Fibroblast of lung (primary cell): ENCODE measurements at regions not wholly inside any gene's neighbourhood (a gene's known extent, or its start where the extent isn't known, plus 50 kb on each side); places are given as distances from the start of the nearest gene placed in this dataset.

Source experiments
- DNase-seq, 2 donors: peaks; one replicate each; pipeline versions ENCODE4 v3.0.0 to v3.0.0-alpha.2; 2010; ENCODE audit warnings: low read depth in 2 of 2
- H2AFZ ChIP-seq: 2 replicates; pipeline ENCODE4 v1.5.1; 2012; ENCODE audit warnings: low read length, control low read depth, inconsistent platforms
- H3K27ac ChIP-seq: 2 replicates; pipeline ENCODE4 v1.5.1; 2011; ENCODE audit warnings: low read length, control low read depth; ENCODE audit not compliant: insufficient read depth
- H3K27me3 ChIP-seq: 2 replicates; pipeline ENCODE4 v1.5.1; 2011; ENCODE audit warnings: mild to moderate bottlenecking, low read length; ENCODE audit not compliant: control insufficient read depth, insufficient read depth
- H3K36me3 ChIP-seq: 2 replicates; pipeline ENCODE4 v1.5.1; 2011; ENCODE audit warnings: low read length; ENCODE audit not compliant: control insufficient read depth, insufficient read depth
- H3K4me1 ChIP-seq: 2 replicates; pipeline ENCODE4 v1.5.1; 2011; ENCODE audit warnings: low read length; ENCODE audit not compliant: control insufficient read depth, insufficient read depth; ENCODE audit errors: extremely low read depth
- H3K4me2 ChIP-seq: 2 replicates; pipeline ENCODE4 v1.5.1; 2011; ENCODE audit warnings: low read length, control low read depth; ENCODE audit not compliant: insufficient read depth; ENCODE audit errors: extremely low read depth
- H3K4me3 ChIP-seq, 4 experiments: fragments of 200-600 bp in 1 of 4; sonication (generic) in 1 of 4; replicated peaks in 1 of 4; 2 replicates each; pipeline ENCODE4 v1.5.1; 2011 to 2016; ENCODE audit warnings: low read length in 4 of 4, low read depth in 3 of 4, mild to moderate bottlenecking in 3 of 4, control low read depth in 2 of 4, inconsistent platforms in 1 of 4, mixed read lengths in 1 of 4; ENCODE audit not compliant: insufficient read depth in 1 of 4; ENCODE audit errors: control extremely low read depth in 1 of 4
- H3K79me2 ChIP-seq: 2 replicates; pipeline ENCODE4 v1.5.1; 2012; ENCODE audit warnings: mild to moderate bottlenecking, low read length, inconsistent platforms; ENCODE audit not compliant: control insufficient read depth, insufficient read depth
- H3K9ac ChIP-seq: 2 replicates; pipeline ENCODE4 v1.5.1; 2011; ENCODE audit warnings: mild to moderate bottlenecking, low read length, control low read depth; ENCODE audit not compliant: insufficient read depth
- H3K9me3 ChIP-seq: 2 replicates; pipeline ENCODE4 v1.5.1; 2012; ENCODE audit warnings: low read depth, low read length; ENCODE audit not compliant: control insufficient read depth, insufficient read depth
- H4K20me1 ChIP-seq: 2 replicates; pipeline ENCODE4 v1.5.1; 2011; ENCODE audit warnings: low read length; ENCODE audit not compliant: control insufficient read depth, insufficient read depth; ENCODE audit errors: extremely low read depth
- EZH2 ChIP-seq: IDR thresholded peaks from 2 replicates; pipeline ENCODE4 v1.5.1; 2012; ENCODE audit warnings: low read length, control low read depth, mild to moderate bottlenecking; ENCODE audit errors: missing control alignments
- TF ChIP-seq, protein P1 (sequence below), 2 donors: IDR thresholded peaks in 1 of 2; conservative IDR thresholded peaks in 1 of 2; 1 replicate in 1 of 2; 2 replicates in 1 of 2; pipeline ENCODE4 v1.5.1; 2011 to 2012; ENCODE audit warnings: low read length in 2 of 2, control low read depth in 1 of 2, inconsistent platforms in 1 of 2, low read depth in 1 of 2, mild to moderate bottlenecking in 1 of 2

DNA sequence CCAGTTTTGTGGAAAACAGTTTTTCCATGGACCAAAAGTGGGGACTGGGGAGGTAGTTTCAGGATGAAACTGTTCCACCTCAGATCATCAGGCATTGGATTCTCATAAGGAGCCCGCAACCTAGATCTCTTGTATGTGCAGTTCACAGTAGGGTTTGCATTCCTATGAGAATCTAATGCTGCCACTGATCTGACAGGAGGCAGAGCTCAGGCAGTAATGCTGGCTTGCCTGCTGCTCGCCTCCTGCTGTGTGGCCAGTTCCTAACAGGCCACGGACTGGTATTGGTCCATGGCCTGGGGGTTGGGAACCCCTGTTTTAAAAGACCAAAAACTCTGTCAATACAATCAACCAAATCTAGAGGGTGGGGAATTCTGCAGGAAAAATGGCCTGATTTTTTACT is 100.0 kb upstream of the EOLA2 start:
- Histone ChIP-seq H4K20me1 (no peaks in the 10 kb centered on the region), H3K36me3 (no peaks in the 10 kb centered on the region), H3K4me3 (no peak overlapping the region), H2AFZ (no peak overlapping the region), H3K4me2 (no peak overlapping the region), H3K27me3 (no peaks in the 10 kb centered on the region), H3K79me2 (no peaks in the 10 kb centered on the region), H3K4me1 (peaks cover 6% of the 10 kb centered on the region), H3K9ac (no peak overlapping the region), H3K9me3 (no peaks in the 10 kb centered on the region), H3K27ac (peak overlapping the region; percentile 8)
- no peak for DNase-seq
- no peak for TF ChIP-seq EZH2
- TF ChIP-seq, protein P1, sequence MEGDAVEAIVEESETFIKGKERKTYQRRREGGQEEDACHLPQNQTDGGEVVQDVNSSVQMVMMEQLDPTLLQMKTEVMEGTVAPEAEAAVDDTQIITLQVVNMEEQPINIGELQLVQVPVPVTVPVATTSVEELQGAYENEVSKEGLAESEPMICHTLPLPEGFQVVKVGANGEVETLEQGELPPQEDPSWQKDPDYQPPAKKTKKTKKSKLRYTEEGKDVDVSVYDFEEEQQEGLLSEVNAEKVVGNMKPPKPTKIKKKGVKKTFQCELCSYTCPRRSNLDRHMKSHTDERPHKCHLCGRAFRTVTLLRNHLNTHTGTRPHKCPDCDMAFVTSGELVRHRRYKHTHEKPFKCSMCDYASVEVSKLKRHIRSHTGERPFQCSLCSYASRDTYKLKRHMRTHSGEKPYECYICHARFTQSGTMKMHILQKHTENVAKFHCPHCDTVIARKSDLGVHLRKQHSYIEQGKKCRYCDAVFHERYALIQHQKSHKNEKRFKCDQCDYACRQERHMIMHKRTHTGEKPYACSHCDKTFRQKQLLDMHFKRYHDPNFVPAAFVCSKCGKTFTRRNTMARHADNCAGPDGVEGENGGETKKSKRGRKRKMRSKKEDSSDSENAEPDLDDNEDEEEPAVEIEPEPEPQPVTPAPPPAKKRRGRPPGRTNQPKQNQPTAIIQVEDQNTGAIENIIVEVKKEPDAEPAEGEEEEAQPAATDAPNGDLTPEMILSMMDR (conservative IDR thresholded peaks at IDR 0.05 in 1 of 2, IDR thresholded peaks at IDR 0.05 in 1 of 2; ENCODE audit: low read depth in 1 of 2, low read length in 2 of 2): no peak

DNA sequence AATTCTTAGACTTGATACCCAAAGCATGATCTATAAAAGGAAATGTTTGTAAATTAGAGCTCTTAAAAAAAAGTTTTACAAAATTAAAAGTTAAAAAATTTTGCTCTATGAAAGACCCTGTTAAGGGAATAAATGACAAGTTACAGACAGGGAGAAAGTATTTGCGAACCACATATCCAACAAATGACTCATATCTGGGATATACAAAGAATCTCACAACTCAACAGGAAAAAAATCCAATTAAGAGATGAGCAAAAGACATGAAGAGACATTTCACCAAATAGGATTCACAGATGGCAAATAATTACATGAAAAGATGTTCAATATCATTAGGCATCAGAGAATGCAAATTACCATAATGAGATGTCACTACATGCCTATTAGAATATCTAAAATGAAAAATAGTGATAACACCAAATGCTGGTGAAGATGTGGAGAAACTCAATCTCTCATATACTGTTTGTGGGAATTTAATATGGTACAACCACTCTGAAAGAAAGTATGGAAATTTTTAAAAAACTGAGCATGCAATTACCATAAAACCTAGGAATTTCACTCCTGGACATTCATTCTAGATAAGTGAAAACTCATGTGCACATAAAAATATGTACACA is 100.8 kb upstream of the EOLA2 start:
- Histone ChIP-seq H3K27ac (no peak overlapping the region), H3K4me3 (no peak overlapping the region), H3K9me3 (no peaks in the 10 kb centered on the region), H3K36me3 (no peaks in the 10 kb centered on the region), H3K79me2 (no peaks in the 10 kb centered on the region), H3K9ac (no peak overlapping the region), H3K4me1 (peaks cover 6% of the 10 kb centered on the region), H3K4me2 (no peak overlapping the region), H4K20me1 (no peaks in the 10 kb centered on the region), H3K27me3 (no peaks in the 10 kb centered on the region), H2AFZ (no peak overlapping the region)
- peak in 1 of 2 donors; percentile 57 for DNase-seq
- TF ChIP-seq, protein P1 (conservative IDR thresholded peaks at IDR 0.05 in 1 of 2, IDR thresholded peaks at IDR 0.05 in 1 of 2; ENCODE audit: low read depth in 1 of 2, low read length in 2 of 2): no peak
- TF ChIP-seq EZH2: no peak

DNA sequence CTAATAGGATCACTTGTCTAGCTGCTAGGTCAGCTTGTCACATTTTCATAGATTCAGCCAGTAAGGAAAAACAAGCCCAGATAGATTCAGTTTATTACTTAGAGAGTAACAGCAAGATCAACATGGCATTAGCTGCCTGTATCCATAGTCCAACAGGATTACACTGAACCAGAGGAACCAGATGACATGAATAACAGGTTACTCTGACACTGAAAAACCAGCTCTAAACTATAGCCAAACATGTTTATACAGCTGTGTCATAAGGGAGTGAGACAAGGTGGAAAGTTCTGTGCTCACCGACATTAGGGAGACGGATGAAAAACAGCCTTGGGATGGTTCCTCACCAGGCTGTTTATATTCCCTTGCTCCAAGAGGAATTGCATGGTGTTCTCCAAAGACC is 102.9 kb upstream of the EOLA2 start:
- no peak overlapping the region for H3K9ac ChIP-seq
- H3K4me1 ChIP-seq: peaks cover 6% of the 10 kb centered on the region
- H3K36me3 ChIP-seq: no peaks in the 10 kb centered on the region
- H2AFZ ChIP-seq: no peak overlapping the region
- H3K4me3 ChIP-seq: no peak overlapping the region
- H3K9me3 ChIP-seq: no peaks in the 10 kb centered on the region
- no peak overlapping the region for H3K27ac ChIP-seq
- no peaks in the 10 kb centered on the region for H3K79me2 ChIP-seq
- DNase-seq: no peak
- no peak for TF ChIP-seq EZH2
- TF ChIP-seq, protein P1 (conservative IDR thresholded peaks at IDR 0.05 in 1 of 2, IDR thresholded peaks at IDR 0.05 in 1 of 2; ENCODE audit: low read depth in 1 of 2, low read length in 2 of 2): no peak
- H3K27me3 ChIP-seq: no peaks in the 10 kb centered on the region
- no peaks in the 10 kb centered on the region for H4K20me1 ChIP-seq
- no peak overlapping the region for H3K4me2 ChIP-seq
